Caco-2 (cell line): ENCODE measurements at regions not wholly inside any gene's neighbourhood (a gene's known extent, or its start where the extent isn't known, plus 50 kb on each side); places are given as distances from the start of the nearest gene placed in this dataset.

Experiments used
- BruUV-seq: library from RNA; stranded (reverse); fragments of 400-500 nt; replicated peaks from 2 replicates; lab custom pipeline; 2021; lab: Mats Ljungman, UMichigan
- CTCF ChIA-PET: fragments of 300-600 bp; sonication (Branson Sonifier 250); formaldehyde crosslinking; loops from one replicate; lab custom pipeline; 2022; ENCODE audit warnings: antibody characterized with exemption; lab: Charles Lee
- POLR2A ChIA-PET: fragments of 300-600 bp; sonication (Branson Sonifier 250); formaldehyde crosslinking; loops from one replicate; lab custom pipeline; 2022; ENCODE audit warnings: antibody characterized with exemption; lab: Charles Lee
- DNase-seq, 2 experiments: peaks; one replicate each; pipeline versions ENCODE4 v3.0.0 to v3.0.0-alpha.2; 2020 to 2022
- H3K27me3 ChIP-seq: replicated peaks from 2 replicates; pipeline ENCODE4 v1.6.0; 2011; ENCODE audit warnings: low read length; ENCODE audit not compliant: control insufficient read depth, insufficient read depth
- H3K36me3 ChIP-seq: 2 replicates; pipeline ENCODE4 v1.5.1; 2011; ENCODE audit warnings: low read length; ENCODE audit not compliant: control insufficient read depth, insufficient read depth
- H3K4me1 ChIP-seq: fragments of 250-450 bp; sonication (Bioruptor Pico); 2 replicates; pipeline ENCODE4 v1.5.1; 2020; ENCODE audit warnings: mild to moderate bottlenecking
- H3K4me3 ChIP-seq: 2 replicates; pipeline ENCODE4 v1.5.1; 2011; ENCODE audit warnings: low read depth, mild to moderate bottlenecking, control low read depth, low read length
- H3K9me3 ChIP-seq: fragments of 250-450 bp; sonication (Bioruptor Pico); 2 replicates; pipeline ENCODE4 v1.5.1; 2020; ENCODE audit warnings: mild to moderate bottlenecking, moderate library complexity
- H3K27ac Mint-ChIP-seq: one replicate; pipeline ENCODE4 v1.8.0; 2022; ENCODE audit warnings: mixed read lengths; ENCODE audit not compliant: unreplicated experiment
- H3K27me3 Mint-ChIP-seq: one replicate; pipeline ENCODE4 v1.8.0; 2022; ENCODE audit warnings: mixed read lengths; ENCODE audit not compliant: insufficient read depth, unreplicated experiment
- H3K36me3 Mint-ChIP-seq: one replicate; pipeline ENCODE4 v1.8.0; 2022; ENCODE audit warnings: mild to moderate bottlenecking, mixed read lengths; ENCODE audit not compliant: insufficient read depth, unreplicated experiment
- H3K4me1 Mint-ChIP-seq: one replicate; pipeline ENCODE4 v1.8.0; 2022; ENCODE audit warnings: low read depth, mixed read lengths; ENCODE audit not compliant: unreplicated experiment
- H3K4me3 Mint-ChIP-seq: one replicate; pipeline ENCODE4 v1.8.0; 2022; ENCODE audit warnings: mild to moderate bottlenecking, moderate library complexity, mixed read lengths; ENCODE audit not compliant: unreplicated experiment
- H3K9me3 Mint-ChIP-seq: one replicate; pipeline ENCODE4 v1.8.0; 2022; ENCODE audit warnings: mixed read lengths; ENCODE audit not compliant: unreplicated experiment
- intact Hi-C: fragments of 100-400 bp; cut with micrococcal nuclease; formaldehyde crosslinking; loops from one replicate; pipeline ENCODE4 v1.10.0; 2022; ENCODE audit not compliant: unreplicated experiment
- TF ChIP-seq, protein P1 (sequence below), 2 experiments: fragments of 200-600 bp in 1 of 2; IDR thresholded peaks; 1 replicate in 1 of 2; 2 replicates in 1 of 2; pipeline versions ENCODE4 v1.5.1 to v1.8.0; 2011 to 2022; ENCODE audit warnings: antibody characterized with exemption in 1 of 2, control low read depth in 1 of 2, inconsistent platforms in 1 of 2, low read depth in 1 of 2, low read length in 1 of 2, mild to moderate bottlenecking in 1 of 2, moderate library complexity in 1 of 2; ENCODE audit not compliant: insufficient read depth in 1 of 2, severe bottlenecking in 1 of 2, unreplicated experiment in 1 of 2

DNA sequence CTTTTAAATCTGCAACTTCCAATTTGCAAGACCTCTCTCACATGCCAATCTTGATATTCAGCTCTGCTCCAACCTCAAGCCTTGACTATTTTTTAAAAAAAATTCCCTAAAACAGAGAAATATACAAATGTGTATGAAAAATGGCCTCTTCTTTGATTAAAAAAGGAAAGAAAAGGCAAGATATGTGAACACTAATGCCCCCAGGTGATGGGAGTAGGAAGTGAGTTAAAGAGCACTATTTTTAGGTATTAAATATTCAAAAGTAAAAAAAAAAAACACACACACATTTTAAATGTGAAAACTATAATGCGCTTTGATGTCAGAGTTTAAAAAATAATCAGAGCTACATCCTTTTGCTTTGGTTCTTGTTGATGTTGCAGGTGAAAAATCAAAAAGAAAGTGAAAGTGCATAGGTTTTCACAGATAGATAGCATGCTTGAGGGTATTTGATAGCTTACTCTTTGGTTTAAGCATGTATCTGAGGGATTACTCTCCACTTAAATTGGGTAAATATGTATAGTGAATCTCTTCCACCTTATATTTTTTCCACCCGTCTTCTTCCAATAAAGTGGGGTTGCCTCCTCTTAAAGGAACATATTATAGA lies 406.0 kb upstream of the POU3F3 start:
- peaks cover 4% of the 10 kb centered on the region for H3K27me3 Mint-ChIP-seq
- H3K4me3 Mint-ChIP-seq: no peak overlapping the region
- DNase-seq: no peak
- Histone ChIP-seq H3K27me3 (no peaks in the 10 kb centered on the region), H3K9me3 (no peaks in the 10 kb centered on the region), H3K4me3 (no peak overlapping the region), H3K4me1 (0 out of 2 replicates have a peak, but pooled peaks cover 9% of the 10 kb centered on the region), H3K36me3 (no peaks in the 10 kb centered on the region)
- H3K4me1 Mint-ChIP-seq: peaks cover 7% of the 10 kb centered on the region
- H3K36me3 Mint-ChIP-seq: no peaks in the 10 kb centered on the region
- TF ChIP-seq, protein P1, sequence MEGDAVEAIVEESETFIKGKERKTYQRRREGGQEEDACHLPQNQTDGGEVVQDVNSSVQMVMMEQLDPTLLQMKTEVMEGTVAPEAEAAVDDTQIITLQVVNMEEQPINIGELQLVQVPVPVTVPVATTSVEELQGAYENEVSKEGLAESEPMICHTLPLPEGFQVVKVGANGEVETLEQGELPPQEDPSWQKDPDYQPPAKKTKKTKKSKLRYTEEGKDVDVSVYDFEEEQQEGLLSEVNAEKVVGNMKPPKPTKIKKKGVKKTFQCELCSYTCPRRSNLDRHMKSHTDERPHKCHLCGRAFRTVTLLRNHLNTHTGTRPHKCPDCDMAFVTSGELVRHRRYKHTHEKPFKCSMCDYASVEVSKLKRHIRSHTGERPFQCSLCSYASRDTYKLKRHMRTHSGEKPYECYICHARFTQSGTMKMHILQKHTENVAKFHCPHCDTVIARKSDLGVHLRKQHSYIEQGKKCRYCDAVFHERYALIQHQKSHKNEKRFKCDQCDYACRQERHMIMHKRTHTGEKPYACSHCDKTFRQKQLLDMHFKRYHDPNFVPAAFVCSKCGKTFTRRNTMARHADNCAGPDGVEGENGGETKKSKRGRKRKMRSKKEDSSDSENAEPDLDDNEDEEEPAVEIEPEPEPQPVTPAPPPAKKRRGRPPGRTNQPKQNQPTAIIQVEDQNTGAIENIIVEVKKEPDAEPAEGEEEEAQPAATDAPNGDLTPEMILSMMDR (IDR thresholded peaks at IDR 0.05; ENCODE audit: insufficient read depth in 1 of 2, low read depth in 1 of 2, low read length in 1 of 2, severe bottlenecking in 1 of 2, unreplicated experiment in 1 of 2): no peak
- no TSS peak for BruUV-seq
- ChIA-PET POLR2A (no interaction called here), CTCF (interaction anchor here (0.7 kb wide), 1 partner anchor 1074 kb away, joined by 3 read pairs; no protein-coding TSS in a partner anchor)
- no peaks in the 10 kb centered on the region for H3K9me3 Mint-ChIP-seq
- intact Hi-C loops: no loop called here
- no peak overlapping the region for H3K27ac Mint-ChIP-seq

- Histone ChIP-seq H3K36me3 (no peaks in the 10 kb centered on the region), H3K27me3 (no peaks in the 10 kb centered on the region), H3K4me3 (no peak overlapping the region), H3K4me1 (0 out of 2 replicates have a peak, but pooled peaks cover 8% of the 10 kb centered on the region), H3K9me3 (no peaks in the 10 kb centered on the region)
- Mint-ChIP-seq H3K9me3 (no peaks in the 10 kb centered on the region), H3K4me3 (no peak overlapping the region), H3K27ac (no peak overlapping the region), H3K4me1 (peaks cover 7% of the 10 kb centered on the region), H3K27me3 (peaks cover 4% of the 10 kb centered on the region), H3K36me3 (no peaks in the 10 kb centered on the region)
- TF ChIP-seq, protein P1 (IDR thresholded peaks at IDR 0.05; ENCODE audit: insufficient read depth in 1 of 2, low read depth in 1 of 2, low read length in 1 of 2, severe bottlenecking in 1 of 2, unreplicated experiment in 1 of 2): no peak
- intact Hi-C loops: no loop called here
- POLR2A ChIA-PET: no interaction called here
- CTCF ChIA-PET: interaction anchor here (0.7 kb wide), 1 partner anchor 1075 kb away, joined by 3 read pairs; no protein-coding TSS in a partner anchor
- BruUV-seq: no TSS peak
- DNase-seq: no peak
Measured at GRCh38 chr2:104448661-104449440, 405.1 kb upstream of the POU3F3 start.

DNA sequence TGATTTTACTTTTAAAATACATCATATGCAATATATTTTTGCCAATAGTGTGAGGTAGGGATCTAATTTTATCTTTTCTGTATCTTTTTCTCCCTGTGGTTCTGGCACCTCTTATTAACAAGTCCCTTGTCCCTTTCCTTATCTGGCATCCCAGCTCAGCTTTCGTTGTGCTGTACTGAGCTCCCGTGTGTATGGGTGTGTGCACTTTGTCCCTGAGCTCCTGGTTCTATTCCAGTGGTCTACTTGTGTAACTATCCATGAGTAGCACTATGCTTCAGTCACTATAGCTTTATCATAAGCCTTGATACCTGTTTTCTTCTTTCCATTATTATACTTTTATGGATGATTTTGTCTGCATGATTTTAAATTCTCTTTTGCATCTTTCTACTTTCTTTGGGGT lies 401.4 kb upstream of the POU3F3 start:
- peaks cover 7% of the 10 kb centered on the region for H3K27me3 Mint-ChIP-seq
- intact Hi-C loops: no loop called here
- ChIA-PET CTCF (no interaction called here), POLR2A (no interaction called here)
- TF ChIP-seq, protein P1 (IDR thresholded peaks at IDR 0.05; ENCODE audit: insufficient read depth in 1 of 2, low read depth in 1 of 2, low read length in 1 of 2, severe bottlenecking in 1 of 2, unreplicated experiment in 1 of 2): no peak
- H3K36me3 Mint-ChIP-seq: no peaks in the 10 kb centered on the region
- no peak overlapping the region for H3K27ac Mint-ChIP-seq
- DNase-seq: no peak
- no peak overlapping the region for H3K4me3 Mint-ChIP-seq
- BruUV-seq: no TSS peak
- no peaks in the 10 kb centered on the region for H3K4me1 ChIP-seq
- no peaks in the 10 kb centered on the region for H3K36me3 ChIP-seq
- no peak overlapping the region for H3K4me3 ChIP-seq
- H3K9me3 Mint-ChIP-seq: no peaks in the 10 kb centered on the region
- H3K27me3 ChIP-seq: no peaks in the 10 kb centered on the region
- H3K9me3 ChIP-seq: no peaks in the 10 kb centered on the region
- H3K4me1 Mint-ChIP-seq: no peaks in the 10 kb centered on the region
